Left ventricle myocardium inferior (tissue), 1 donor: ENCODE measurements at regions not wholly inside any gene's neighbourhood (a gene's known extent, or its start where the extent isn't known, plus 50 kb on each side); places are given as distances from the start of the nearest gene placed in this dataset.

ENCODE experiments used
- DNase-seq: peaks from one replicate; pipeline ENCODE4 v3.0.0-alpha.2; 2020
- H3K27ac ChIP-seq: fragments of 200-600 bp; replicated peaks from 2 replicates; pipeline ENCODE4 v1.8.0; 2021
- H3K27me3 ChIP-seq: fragments of 200-600 bp; 2 replicates; pipeline ENCODE4 v1.8.0; 2021; ENCODE audit warnings: low read depth
- H3K36me3 ChIP-seq: fragments of 200-600 bp; 2 replicates; pipeline ENCODE4 v1.8.0; 2021
- H3K4me1 ChIP-seq: fragments of 200-600 bp; 2 replicates; pipeline ENCODE4 v1.8.0; 2021
- H3K4me3 ChIP-seq: fragments of 200-600 bp; 2 replicates; pipeline ENCODE4 v1.8.0; 2021; ENCODE audit warnings: mild to moderate bottlenecking, moderate library complexity
- H3K9me3 ChIP-seq: fragments of 200-600 bp; replicated peaks from 2 replicates; pipeline ENCODE4 v1.8.0; 2021
- intact Hi-C: fragments of 100-400 bp; cut with micrococcal nuclease; formaldehyde crosslinking; loops from one replicate; pipeline ENCODE4 v1.11.0; 2022
- TF ChIP-seq, protein P1 (sequence below): fragments of 200-600 bp; IDR thresholded peaks from 2 replicates; pipeline ENCODE4 v1.8.0; 2021; ENCODE audit warnings: antibody characterized with exemption, mild to moderate bottlenecking, borderline replicate concordance
- donor health status: DM: no; HTN: yes; CAD: no; lungs with severe emphysema.

DNA sequence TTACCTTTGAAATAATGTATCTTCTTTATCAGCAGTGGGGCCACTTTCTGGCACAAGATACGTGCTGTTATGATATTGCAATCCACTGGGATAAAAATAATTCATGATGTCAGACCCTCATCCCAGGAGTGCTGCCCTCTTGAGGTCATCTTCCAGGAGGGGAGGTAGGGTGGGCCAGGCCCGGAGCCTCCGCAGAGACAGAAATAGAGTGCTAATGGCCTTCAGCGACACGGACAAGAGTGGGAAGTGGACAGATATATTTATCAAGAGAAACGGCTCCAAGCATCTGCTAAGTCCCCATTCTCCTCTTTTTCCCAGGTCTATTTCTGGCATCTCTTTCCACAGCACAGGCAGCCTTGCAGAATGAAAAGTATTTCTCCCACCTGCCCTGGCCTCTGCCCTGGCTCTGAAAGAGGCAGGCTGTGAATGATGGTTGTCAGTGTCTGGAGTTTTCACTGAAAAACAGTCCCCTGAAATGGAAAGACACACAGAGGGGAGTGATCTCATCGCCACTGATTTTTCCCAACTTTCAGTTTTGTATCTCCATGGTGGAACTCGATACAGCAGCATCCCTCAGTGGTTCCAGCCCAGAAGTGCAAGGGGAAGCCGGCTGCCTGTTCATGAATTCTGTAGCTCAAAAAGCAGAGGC, 251.7 kb upstream of the MYO3A start:
- intact Hi-C loops, result no loop called here

DNA sequence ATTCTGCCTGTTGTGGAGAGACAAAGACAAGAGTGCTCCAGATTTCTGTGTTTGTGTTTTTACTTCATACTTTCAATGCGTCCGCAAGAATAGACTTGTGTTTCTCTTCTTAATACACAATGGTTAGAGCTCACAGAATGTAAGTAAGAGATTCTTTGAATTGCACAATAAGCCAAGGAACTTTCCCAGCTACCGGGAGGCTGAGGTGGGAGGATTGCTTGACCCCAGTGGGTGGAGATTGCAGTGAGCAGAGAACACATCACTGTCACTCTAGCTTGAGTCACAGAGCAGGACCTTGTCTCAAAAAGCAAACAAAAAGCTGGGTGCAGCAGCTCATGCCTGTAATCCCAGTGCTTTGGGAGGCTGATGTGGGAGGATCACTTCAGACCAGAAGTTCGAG, 250.7 kb upstream of the MYO3A start:
- TF ChIP-seq, protein P1, sequence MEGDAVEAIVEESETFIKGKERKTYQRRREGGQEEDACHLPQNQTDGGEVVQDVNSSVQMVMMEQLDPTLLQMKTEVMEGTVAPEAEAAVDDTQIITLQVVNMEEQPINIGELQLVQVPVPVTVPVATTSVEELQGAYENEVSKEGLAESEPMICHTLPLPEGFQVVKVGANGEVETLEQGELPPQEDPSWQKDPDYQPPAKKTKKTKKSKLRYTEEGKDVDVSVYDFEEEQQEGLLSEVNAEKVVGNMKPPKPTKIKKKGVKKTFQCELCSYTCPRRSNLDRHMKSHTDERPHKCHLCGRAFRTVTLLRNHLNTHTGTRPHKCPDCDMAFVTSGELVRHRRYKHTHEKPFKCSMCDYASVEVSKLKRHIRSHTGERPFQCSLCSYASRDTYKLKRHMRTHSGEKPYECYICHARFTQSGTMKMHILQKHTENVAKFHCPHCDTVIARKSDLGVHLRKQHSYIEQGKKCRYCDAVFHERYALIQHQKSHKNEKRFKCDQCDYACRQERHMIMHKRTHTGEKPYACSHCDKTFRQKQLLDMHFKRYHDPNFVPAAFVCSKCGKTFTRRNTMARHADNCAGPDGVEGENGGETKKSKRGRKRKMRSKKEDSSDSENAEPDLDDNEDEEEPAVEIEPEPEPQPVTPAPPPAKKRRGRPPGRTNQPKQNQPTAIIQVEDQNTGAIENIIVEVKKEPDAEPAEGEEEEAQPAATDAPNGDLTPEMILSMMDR, result no peak
- peaks cover 13% of the 10 kb centered on the region for H3K4me1 ChIP-seq
- no peaks in the 10 kb centered on the region for H3K36me3 ChIP-seq
- no peak for DNase-seq
- intact Hi-C loops, result no loop called here
- no peak overlapping the region for H3K27ac ChIP-seq
- H3K9me3 ChIP-seq, result no peaks in the 10 kb centered on the region
- H3K27me3 ChIP-seq, result no peaks in the 10 kb centered on the region
- H3K4me3 ChIP-seq, result no peak overlapping the region

More for the DNA sequence above, 251.7 kb upstream of the MYO3A start:
- DNase-seq, result no peak
- Histone ChIP-seq H3K4me3 (peak overlapping the region; percentile 54), H3K27ac (peak overlapping the region; percentile 65), H3K9me3 (no peaks in the 10 kb centered on the region), H3K27me3 (no peaks in the 10 kb centered on the region), H3K4me1 (peaks cover 13% of the 10 kb centered on the region), H3K36me3 (no peaks in the 10 kb centered on the region)
- TF ChIP-seq, protein P1, result peak; percentile 55

GRCh38 chr10:25687521-25687920, 246.5 kb upstream of the MYO3A start:
- Histone ChIP-seq H3K27ac (no peak overlapping the region), H3K27me3 (no peaks in the 10 kb centered on the region), H3K4me3 (no peak overlapping the region), H3K9me3 (peaks cover 5% of the 10 kb centered on the region), H3K36me3 (no peaks in the 10 kb centered on the region), H3K4me1 (peaks cover 3% of the 10 kb centered on the region)
- DNase-seq, result no peak
- intact Hi-C loops, result no loop called here
- TF ChIP-seq, protein P1, result no peak

GRCh38 chr10:25689346-25690100, 244.5 kb upstream of the MYO3A start:
- H3K27me3 ChIP-seq, result no peaks in the 10 kb centered on the region
- intact Hi-C loops, result no loop called here

GRCh38 chr10:25692761-25693160, 241.3 kb upstream of the MYO3A start:
- Histone ChIP-seq H3K4me3 (no peak overlapping the region), H3K27me3 (no peaks in the 10 kb centered on the region), H3K27ac (no peak overlapping the region), H3K9me3 (peaks cover 5% of the 10 kb centered on the region), H3K36me3 (no peaks in the 10 kb centered on the region), H3K4me1 (no peaks in the 10 kb centered on the region)
- no peak for DNase-seq
- TF ChIP-seq, protein P1, result no peak
- intact Hi-C loops, result no loop called here

More at GRCh38 chr10:25689346-25690100, 244.5 kb upstream of the MYO3A start:
- TF ChIP-seq, protein P1, result no peak
- H3K9me3 ChIP-seq, result peaks cover 5% of the 10 kb centered on the region
- no peak overlapping the region for H3K27ac ChIP-seq
- H3K4me3 ChIP-seq, result no peak overlapping the region
- DNase-seq, result no peak
- H3K4me1 ChIP-seq, result no peaks in the 10 kb centered on the region
- H3K36me3 ChIP-seq, result no peaks in the 10 kb centered on the region
